Cardiac muscle cell (in vitro differentiated cells and primary cell): ENCODE measurements at regions not wholly inside any gene's neighbourhood (a gene's known extent, or its start where the extent isn't known, plus 50 kb on each side); places are given as distances from the start of the nearest gene placed in this dataset.

Experiments
- DNase-seq, 2 donors: peaks; one replicate each; pipeline versions ENCODE4 v3.0.0 to v3.0.0-alpha.2; 2010 to 2017; ENCODE audit warnings: low read depth in 1 of 2, low spot score in 1 of 2
- H3K27ac ChIP-seq: fragments of 200-600 bp; sonication (generic); 2 replicates; pipeline ENCODE4 v1.5.1; 2016
- H3K27me3 ChIP-seq: fragments of 200-600 bp; sonication (generic); 2 replicates; pipeline ENCODE4 v1.6.0; 2016; ENCODE audit warnings: control low read depth
- H3K36me3 ChIP-seq: fragments of 200-600 bp; sonication (generic); 2 replicates; pipeline ENCODE4 v1.5.1; 2016; ENCODE audit warnings: control low read depth
- H3K4me1 ChIP-seq: fragments of 200-600 bp; sonication (generic); 2 replicates; pipeline ENCODE4 v1.8.1; 2017; ENCODE audit warnings: low read depth, mild to moderate bottlenecking, mixed run types
- H3K4me3 ChIP-seq: fragments of 200-600 bp; sonication (generic); 2 replicates; pipeline ENCODE4 v1.5.1; 2016; ENCODE audit warnings: mild to moderate bottlenecking
- H3K9me3 ChIP-seq: fragments of 200-600 bp; sonication (generic); 2 replicates; pipeline ENCODE4 v1.5.1; 2017; ENCODE audit warnings: low read depth, mild to moderate bottlenecking, control low read depth
- CTCF ChIP-seq: IDR thresholded peaks from 2 replicates; pipeline ENCODE4 v1.5.1; 2012; ENCODE audit warnings: low read depth, mild to moderate bottlenecking, low read length

GRCh38 chr12:103114296-103115055 is 157.0 kb downstream of the ASCL1 start:
- Histone ChIP-seq H3K9me3 (no peaks in the 10 kb centered on the region), H3K27ac (no peak overlapping the region), H3K4me3 (no peak overlapping the region), H3K4me1 (no peaks in the 10 kb centered on the region), H3K27me3 (no peaks in the 10 kb centered on the region), H3K36me3 (no peaks in the 10 kb centered on the region)
- DNase-seq = no peak
- TF ChIP-seq CTCF = no peak

GRCh38 chr12:103128862-103129501 is 171.5 kb downstream of the ASCL1 start:
- no peak for DNase-seq

GRCh38 chr12:103130564-103130963 is 173.1 kb downstream of the ASCL1 start:
- DNase-seq = no peak
- no peaks in the 10 kb centered on the region for H3K27me3 ChIP-seq
- H3K4me3 ChIP-seq = no peak overlapping the region
- H3K27ac ChIP-seq = no peak overlapping the region
- TF ChIP-seq CTCF = no peak
- H3K4me1 ChIP-seq = no peaks in the 10 kb centered on the region
- H3K36me3 ChIP-seq = no peaks in the 10 kb centered on the region
- no peaks in the 10 kb centered on the region for H3K9me3 ChIP-seq

More at GRCh38 chr12:103128862-103129501, 171.5 kb downstream of the ASCL1 start:
- H3K36me3 ChIP-seq = no peaks in the 10 kb centered on the region
- TF ChIP-seq CTCF = no peak
- H3K27ac ChIP-seq = no peak overlapping the region
- no peaks in the 10 kb centered on the region for H3K9me3 ChIP-seq
- H3K4me1 ChIP-seq = peaks cover 5% of the 10 kb centered on the region
- no peak overlapping the region for H3K4me3 ChIP-seq
- no peaks in the 10 kb centered on the region for H3K27me3 ChIP-seq

DNA sequence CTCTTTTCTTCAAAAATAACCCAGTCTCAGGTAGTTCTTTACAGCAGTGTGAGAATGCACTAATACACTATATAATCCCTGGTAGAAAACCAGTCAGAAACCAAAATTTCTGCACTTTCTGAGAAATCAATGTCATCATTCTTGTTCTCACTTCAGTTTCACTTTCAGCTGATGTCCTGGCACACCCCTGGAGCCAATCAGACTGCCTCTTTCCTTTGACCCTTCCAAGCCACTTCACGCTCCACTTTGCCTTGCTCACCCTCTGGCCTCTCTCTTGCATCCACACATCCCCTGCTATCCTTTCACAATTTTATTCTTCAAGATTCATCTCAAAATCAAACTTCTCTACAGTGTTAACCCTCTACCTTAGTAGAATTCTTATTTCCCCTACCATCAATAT is 181.1 kb downstream of the ASCL1 start:
- DNase-seq = no peak
- Histone ChIP-seq H3K27ac (no peak overlapping the region), H3K4me1 (no peaks in the 10 kb centered on the region), H3K27me3 (no peaks in the 10 kb centered on the region), H3K4me3 (no peak overlapping the region), H3K36me3 (no peaks in the 10 kb centered on the region), H3K9me3 (no peaks in the 10 kb centered on the region)
- no peak for TF ChIP-seq CTCF

DNA sequence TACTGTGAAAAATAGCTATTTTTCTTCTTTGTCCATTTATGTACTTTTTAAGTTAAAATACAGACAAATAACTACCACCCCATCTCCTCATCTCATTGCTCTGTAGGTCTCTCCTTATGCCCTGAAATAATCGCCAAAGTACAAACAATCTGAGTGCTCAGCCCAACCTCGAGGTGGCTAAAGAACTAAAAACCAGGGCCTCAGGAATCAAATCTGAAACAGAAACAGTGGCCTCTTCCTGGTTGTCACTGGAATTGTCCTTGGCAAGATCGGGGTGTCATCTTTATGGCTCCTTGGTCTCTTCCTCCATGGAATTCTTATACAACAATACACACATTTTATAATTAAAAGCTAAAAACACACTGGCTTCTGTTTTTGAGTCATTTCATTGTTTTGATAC is 182.4 kb downstream of the ASCL1 start:
- TF ChIP-seq CTCF = no peak
- DNase-seq = no peak
- H3K36me3 ChIP-seq = no peaks in the 10 kb centered on the region
- H3K9me3 ChIP-seq = no peaks in the 10 kb centered on the region
- H3K4me3 ChIP-seq = no peak overlapping the region
- no peak overlapping the region for H3K27ac ChIP-seq
- no peaks in the 10 kb centered on the region for H3K27me3 ChIP-seq
- no peaks in the 10 kb centered on the region for H3K4me1 ChIP-seq
